ENCODE measurements at regions not wholly inside any gene's neighbourhood (a gene's known extent, or its start where the extent isn't known, plus 50 kb on each side); places are given as distances from the start of the nearest gene placed in this dataset.

DNA sequence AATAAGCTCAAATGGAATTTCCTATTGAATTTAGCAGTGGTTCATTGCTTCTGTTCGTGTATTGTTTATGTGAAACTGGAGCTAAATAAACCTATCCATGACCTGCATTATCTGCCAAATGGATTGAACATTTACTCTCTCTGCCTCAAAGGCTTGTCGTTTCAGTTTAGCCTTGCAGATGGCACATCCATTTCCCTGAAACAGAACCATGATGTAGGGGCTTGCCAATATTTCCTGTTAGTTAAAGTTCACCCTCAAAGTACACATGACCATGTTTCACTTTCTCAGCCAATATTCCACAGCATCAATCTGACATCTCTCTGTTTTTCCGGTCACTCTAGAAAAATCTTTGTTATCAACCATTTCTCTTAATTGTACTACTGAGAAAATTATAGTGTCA is 545.3 kb downstream of the TAF11L14 start:
- Histone ChIP-seq H3K9me3 (ENCODE audit: control insufficient read depth, insufficient read depth, low read length) (no peaks in the 10 kb centered on the region), H3K4me1 (ENCODE audit: insufficient read depth, low read length) (no peaks in the 10 kb centered on the region), H3K36me3 (ENCODE audit: insufficient read depth, low read length) (no peaks in the 10 kb centered on the region), H3K9ac (ENCODE audit: low read depth, low read length) (no peak overlapping the region)

DNA sequence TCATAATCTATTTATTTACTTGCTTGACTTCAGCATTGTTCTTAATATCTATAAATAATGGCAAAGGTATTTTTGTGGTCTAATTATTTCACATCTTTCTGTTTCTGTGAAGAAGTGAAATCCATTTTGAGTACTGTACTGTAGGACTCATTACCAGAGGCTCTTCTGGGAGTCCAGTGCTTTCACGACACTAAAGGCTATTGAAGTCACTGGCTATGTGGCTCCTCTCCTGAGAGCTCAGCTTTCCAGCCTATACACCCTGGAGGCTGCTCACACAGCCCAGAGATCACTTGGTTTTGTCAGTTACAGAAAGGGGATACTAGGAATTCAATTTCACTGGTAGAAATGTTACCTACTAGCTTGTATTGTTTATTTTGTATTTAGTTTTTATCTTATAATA is 547.3 kb downstream of the TAF11L14 start:
- Histone ChIP-seq H3K36me3 (ENCODE audit: insufficient read depth, low read length) (no peaks in the 10 kb centered on the region), H3K9ac (ENCODE audit: low read depth, low read length) (no peak overlapping the region), H3K4me1 (ENCODE audit: insufficient read depth, low read length) (no peaks in the 10 kb centered on the region), H3K9me3 (ENCODE audit: control insufficient read depth, insufficient read depth, low read length) (no peaks in the 10 kb centered on the region)

- Histone ChIP-seq H3K9me3 (ENCODE audit: control insufficient read depth, insufficient read depth, low read length) (0 out of 2 replicates have a peak, but pooled peaks cover 2% of the 10 kb centered on the region), H3K9ac (ENCODE audit: low read depth, low read length) (no peak overlapping the region), H3K36me3 (ENCODE audit: insufficient read depth, low read length) (no peaks in the 10 kb centered on the region), H3K4me1 (ENCODE audit: insufficient read depth, low read length) (no peaks in the 10 kb centered on the region)
Observed at GRCh38 chr5:18195910-18196309, 561.6 kb downstream of the TAF11L14 start.

- Histone ChIP-seq H3K4me1 (ENCODE audit: insufficient read depth, low read length) (no peaks in the 10 kb centered on the region), H3K9me3 (ENCODE audit: control insufficient read depth, insufficient read depth, low read length) (0 out of 2 replicates have a peak, but pooled peaks cover 2% of the 10 kb centered on the region), H3K36me3 (ENCODE audit: insufficient read depth, low read length) (no peaks in the 10 kb centered on the region), H3K9ac (ENCODE audit: low read depth, low read length) (no peak overlapping the region)
Observed at GRCh38 chr5:18197734-18198133, 563.5 kb downstream of the TAF11L14 start.

DNA sequence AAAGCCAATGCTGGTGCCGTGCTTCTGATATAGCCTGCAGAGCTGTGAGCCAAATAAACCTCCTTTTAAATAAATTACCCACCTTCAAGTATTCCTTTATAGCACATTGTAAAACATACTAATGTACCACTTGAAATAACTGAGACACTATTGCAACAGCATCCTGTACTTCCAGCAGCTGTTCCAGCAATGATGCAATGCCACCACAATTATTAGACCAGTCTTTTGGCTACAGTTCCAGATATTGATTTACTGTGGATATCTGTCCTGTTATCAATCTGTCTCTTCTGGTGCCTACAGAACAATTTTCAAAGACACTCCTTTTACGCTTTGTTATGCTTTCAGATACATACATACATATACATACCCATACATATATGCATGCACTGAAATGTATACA is 567.9 kb downstream of the TAF11L14 start:
- Histone ChIP-seq H3K9ac (ENCODE audit: low read depth, low read length) (no peak overlapping the region), H3K4me1 (ENCODE audit: insufficient read depth, low read length) (no peaks in the 10 kb centered on the region), H3K36me3 (ENCODE audit: insufficient read depth, low read length) (no peaks in the 10 kb centered on the region), H3K9me3 (ENCODE audit: control insufficient read depth, insufficient read depth, low read length) (no peaks in the 10 kb centered on the region)

- Histone ChIP-seq H3K36me3 (ENCODE audit: insufficient read depth, low read length) (no peaks in the 10 kb centered on the region), H3K4me1 (ENCODE audit: insufficient read depth, low read length) (no peaks in the 10 kb centered on the region), H3K9me3 (ENCODE audit: control insufficient read depth, insufficient read depth, low read length) (no peaks in the 10 kb centered on the region), H3K9ac (ENCODE audit: low read depth, low read length) (no peak overlapping the region)
Observed at GRCh38 chr5:18203296-18203695, 569.0 kb downstream of the TAF11L14 start.

DNA sequence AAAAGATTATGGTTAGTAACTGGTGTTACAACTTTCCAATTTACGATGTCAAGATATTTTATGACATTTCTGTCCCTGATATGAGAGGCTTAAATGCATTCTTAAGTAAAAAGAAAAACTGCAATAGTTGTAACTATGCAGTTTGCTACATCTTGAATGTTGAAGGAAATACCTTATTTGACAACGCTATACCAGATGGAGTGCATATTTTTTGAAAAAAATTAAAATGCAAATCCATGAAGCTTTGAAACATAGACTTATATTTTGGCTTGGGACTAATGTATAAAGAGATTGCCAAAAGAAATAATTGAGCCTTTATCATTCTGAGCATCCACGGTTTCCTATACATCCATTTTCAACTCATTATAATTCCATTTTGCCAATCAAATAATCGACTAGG is 579.4 kb downstream of the TAF11L14 start:
- Histone ChIP-seq H3K9ac (ENCODE audit: low read depth, low read length) (no peak overlapping the region), H3K36me3 (ENCODE audit: insufficient read depth, low read length) (no peaks in the 10 kb centered on the region), H3K4me1 (ENCODE audit: insufficient read depth, low read length) (no peaks in the 10 kb centered on the region), H3K9me3 (ENCODE audit: control insufficient read depth, insufficient read depth, low read length) (peaks cover 2% of the 10 kb centered on the region; the same call in 1 of the 2 replicates)

DNA sequence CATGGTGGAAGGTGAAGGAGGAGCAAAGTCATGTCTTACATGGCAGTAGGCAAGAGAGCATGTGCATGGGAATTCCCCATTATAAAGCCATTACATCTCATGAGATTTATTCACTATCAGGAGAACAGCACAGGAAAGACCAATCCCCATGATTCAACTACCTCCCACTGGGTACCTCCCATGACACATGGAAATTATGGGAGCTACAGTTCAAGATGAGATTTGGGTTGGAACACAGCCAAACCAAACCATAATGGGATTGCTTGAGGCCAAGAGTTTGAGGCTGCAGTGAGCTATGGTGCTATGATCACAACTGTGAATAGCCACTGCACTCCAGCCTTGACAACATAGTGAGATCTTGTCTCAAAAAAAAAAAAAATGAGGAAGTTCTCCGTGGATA is 581.8 kb downstream of the TAF11L14 start:
- Histone ChIP-seq H3K9me3 (ENCODE audit: control insufficient read depth, insufficient read depth, low read length) (peaks cover 2% of the 10 kb centered on the region; the same call in 1 of the 2 replicates), H3K36me3 (ENCODE audit: insufficient read depth, low read length) (no peaks in the 10 kb centered on the region), H3K9ac (ENCODE audit: low read depth, low read length) (no peak overlapping the region), H3K4me1 (ENCODE audit: insufficient read depth, low read length) (no peaks in the 10 kb centered on the region)

DNA sequence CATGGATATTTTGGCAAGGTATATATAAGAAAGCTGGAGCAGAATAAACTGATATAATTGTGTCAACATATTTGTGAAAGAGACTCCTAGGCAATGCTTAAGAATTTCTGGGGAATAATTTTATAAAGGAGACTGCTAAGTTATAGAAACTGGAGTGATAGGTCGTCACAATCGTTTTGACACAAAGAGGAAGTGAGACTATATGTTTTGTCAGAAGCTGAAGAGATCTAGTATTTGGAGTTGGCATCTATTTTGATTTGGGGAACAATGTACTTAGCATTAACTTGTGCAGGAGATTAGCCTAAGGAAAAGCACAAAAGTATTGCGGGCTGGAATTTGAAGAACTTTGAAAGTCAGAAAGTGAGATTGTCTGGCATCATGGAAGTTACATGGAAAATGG is 582.5 kb downstream of the TAF11L14 start:
- no peaks in the 10 kb centered on the region for H3K4me1 ChIP-seq (ENCODE audit: insufficient read depth, low read length)
- peaks cover 2% of the 10 kb centered on the region; the same call in 1 of the 2 replicates for H3K9me3 ChIP-seq (ENCODE audit: control insufficient read depth, insufficient read depth, low read length)
- H3K36me3 ChIP-seq (ENCODE audit: insufficient read depth, low read length), result no peaks in the 10 kb centered on the region
- no peak overlapping the region for H3K9ac ChIP-seq (ENCODE audit: low read depth, low read length)

GRCh38 chr5:18219241-18219640 is 585.0 kb downstream of the TAF11L14 start:
- H3K36me3 ChIP-seq (ENCODE audit: insufficient read depth, low read length), result no peaks in the 10 kb centered on the region
- no peaks in the 10 kb centered on the region for H3K4me1 ChIP-seq (ENCODE audit: insufficient read depth, low read length)
- H3K9me3 ChIP-seq (ENCODE audit: control insufficient read depth, insufficient read depth, low read length), result 0 out of 2 replicates have a peak, but pooled peaks cover 3% of the 10 kb centered on the region
- H3K9ac ChIP-seq (ENCODE audit: low read depth, low read length), result no peak overlapping the region

GRCh38 chr5:18220631-18221030 is 586.4 kb downstream of the TAF11L14 start:
- no peak overlapping the region for H3K9ac ChIP-seq (ENCODE audit: low read depth, low read length)
- H3K36me3 ChIP-seq (ENCODE audit: insufficient read depth, low read length), result no peaks in the 10 kb centered on the region
- 0 out of 2 replicates have a peak, but pooled peaks cover 3% of the 10 kb centered on the region for H3K9me3 ChIP-seq (ENCODE audit: control insufficient read depth, insufficient read depth, low read length)
- no peaks in the 10 kb centered on the region for H3K4me1 ChIP-seq (ENCODE audit: insufficient read depth, low read length)

DNA sequence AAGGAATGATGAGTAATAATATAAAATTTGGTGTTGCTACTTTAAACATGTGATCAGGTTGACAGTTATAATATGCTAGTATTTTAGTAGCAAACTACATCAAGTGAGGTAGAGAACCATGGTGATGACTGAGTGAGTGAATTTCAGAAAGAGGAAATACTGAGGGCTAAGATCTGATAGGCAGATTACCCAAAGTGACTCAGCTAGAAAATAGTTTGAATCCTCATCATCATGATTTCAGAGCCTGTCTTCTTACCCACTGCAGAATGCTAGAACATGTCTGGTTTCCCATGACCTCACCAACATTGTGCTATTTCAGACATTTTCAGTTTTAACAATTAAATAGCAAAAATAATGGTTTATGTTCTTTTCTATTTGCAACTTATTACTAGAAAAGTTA is 602.1 kb downstream of the TAF11L14 start:
- no peaks in the 10 kb centered on the region for H3K4me1 ChIP-seq (ENCODE audit: insufficient read depth, low read length)
- no peaks in the 10 kb centered on the region for H3K36me3 ChIP-seq (ENCODE audit: insufficient read depth, low read length)
- no peak overlapping the region for H3K9ac ChIP-seq (ENCODE audit: low read depth, low read length)
- no peaks in the 10 kb centered on the region for H3K9me3 ChIP-seq (ENCODE audit: control insufficient read depth, insufficient read depth, low read length)

DNA sequence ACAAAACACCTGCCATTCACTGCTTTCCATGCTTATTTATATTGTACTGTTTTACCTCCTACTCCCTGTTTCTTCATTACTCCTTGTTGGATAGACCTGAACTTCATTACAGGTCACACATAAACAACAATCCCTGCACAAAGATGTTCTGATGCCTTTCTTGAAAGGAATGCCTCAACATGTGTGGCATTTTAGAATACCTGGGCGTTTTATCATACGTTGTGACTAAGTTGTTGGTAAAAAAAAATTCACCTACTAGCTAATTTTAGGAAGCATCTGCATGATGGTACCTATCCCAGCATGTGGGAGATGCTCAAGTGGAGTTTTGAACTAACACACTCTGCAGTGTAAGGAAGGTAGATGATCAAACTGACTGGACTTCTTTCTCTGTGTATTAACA is 604.1 kb downstream of the TAF11L14 start:
- no peaks in the 10 kb centered on the region for H3K9me3 ChIP-seq (ENCODE audit: control insufficient read depth, insufficient read depth, low read length)
- H3K9ac ChIP-seq (ENCODE audit: low read depth, low read length), result no peak overlapping the region
- no peaks in the 10 kb centered on the region for H3K36me3 ChIP-seq (ENCODE audit: insufficient read depth, low read length)
- H3K4me1 ChIP-seq (ENCODE audit: insufficient read depth, low read length), result no peaks in the 10 kb centered on the region

DNA sequence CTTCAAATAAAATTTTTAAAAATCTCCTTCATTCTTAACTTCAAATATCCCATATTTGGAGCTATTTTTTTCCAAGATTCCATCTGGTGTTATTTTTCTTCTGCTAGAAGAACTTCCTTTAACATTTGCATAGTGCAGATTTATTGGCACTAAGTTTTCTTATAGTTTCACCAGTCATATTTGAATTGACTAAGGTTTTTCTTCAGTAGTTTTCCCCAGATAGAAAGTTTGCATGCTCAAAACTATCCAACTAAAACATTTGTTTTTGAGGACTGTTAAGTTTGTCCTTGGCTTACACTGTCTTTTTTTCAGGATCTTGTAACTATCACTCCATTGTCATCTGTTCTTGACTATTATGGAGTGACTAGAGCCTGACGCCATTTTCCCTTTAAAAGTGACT is 606.7 kb downstream of the TAF11L14 start:
- Histone ChIP-seq H3K9ac (ENCODE audit: low read depth, low read length) (no peak overlapping the region), H3K36me3 (ENCODE audit: insufficient read depth, low read length) (no peaks in the 10 kb centered on the region), H3K4me1 (ENCODE audit: insufficient read depth, low read length) (no peaks in the 10 kb centered on the region), H3K9me3 (ENCODE audit: control insufficient read depth, insufficient read depth, low read length) (no peaks in the 10 kb centered on the region)

DNA sequence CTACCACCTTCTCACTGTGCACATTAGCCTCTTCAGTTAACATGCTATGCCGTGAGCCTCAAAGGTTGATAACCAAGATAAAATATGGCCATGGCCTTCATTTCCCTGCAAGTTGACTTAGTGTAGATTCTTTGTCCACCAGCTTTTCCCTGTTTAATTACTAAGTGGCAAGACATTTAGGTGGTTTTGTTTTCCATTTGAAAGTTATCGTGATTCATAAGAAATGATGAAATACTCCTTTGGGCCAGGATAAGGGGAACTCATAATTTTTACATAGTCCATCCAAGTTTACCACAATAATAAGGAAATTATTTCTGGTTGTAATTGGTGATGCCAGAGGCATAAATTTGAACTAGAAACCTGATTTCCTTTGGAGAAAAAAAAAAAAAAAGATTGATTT is 609.6 kb downstream of the TAF11L14 start:
- no peaks in the 10 kb centered on the region for H3K9me3 ChIP-seq (ENCODE audit: control insufficient read depth, insufficient read depth, low read length)
- no peaks in the 10 kb centered on the region for H3K4me1 ChIP-seq (ENCODE audit: insufficient read depth, low read length)
- H3K9ac ChIP-seq (ENCODE audit: low read depth, low read length), result no peak overlapping the region

DNA sequence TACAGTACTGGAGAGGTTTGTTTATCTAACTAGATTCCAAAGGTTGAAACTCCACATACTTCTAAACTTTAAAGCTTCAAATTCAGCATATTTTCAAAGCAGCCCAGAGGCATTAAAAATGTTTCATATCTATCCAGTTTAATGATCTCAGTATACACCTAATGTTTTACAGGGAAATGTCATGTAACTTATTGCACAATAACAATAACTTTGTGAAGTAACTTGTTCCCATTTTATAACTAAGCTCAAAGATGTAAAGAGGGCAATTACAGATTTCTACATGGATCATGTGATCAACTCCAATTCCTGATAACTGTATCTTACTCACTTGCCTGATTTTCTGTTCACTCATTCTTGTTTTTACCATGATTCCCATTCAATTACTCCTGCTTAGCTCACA is 610.0 kb downstream of the TAF11L14 start:
- Histone ChIP-seq H3K4me1 (ENCODE audit: insufficient read depth, low read length) (no peaks in the 10 kb centered on the region), H3K9me3 (ENCODE audit: control insufficient read depth, insufficient read depth, low read length) (no peaks in the 10 kb centered on the region), H3K36me3 (ENCODE audit: insufficient read depth, low read length) (no peaks in the 10 kb centered on the region), H3K9ac (ENCODE audit: low read depth, low read length) (no peak overlapping the region)

More for the DNA sequence above, 609.6 kb downstream of the TAF11L14 start:
- H3K36me3 ChIP-seq (ENCODE audit: insufficient read depth, low read length), result no peaks in the 10 kb centered on the region

All from ES-I3 (cell line).